GM19043 (cell line): ENCODE measurements at regions not wholly inside any gene's neighbourhood (a gene's known extent, or its start where the extent isn't known, plus 50 kb on each side); places are given as distances from the start of the nearest gene placed in this dataset.
A peak's percentile ranks its signal among the peaks of the same experiment; 100 is the strongest.
"Not testable (repeated sequence)": the region's sequence is repeated elsewhere in the genome, so short reads cannot be mapped to it uniquely, and the experiment has no call there.

Source experiments
- ATAC-seq: cut with Tn5 transposase; IDR thresholded peaks from one replicate; pipeline ENCODE4 v1.9.1; 2021; ENCODE audit warnings: low read depth; ENCODE audit not compliant: unreplicated experiment

DNA sequence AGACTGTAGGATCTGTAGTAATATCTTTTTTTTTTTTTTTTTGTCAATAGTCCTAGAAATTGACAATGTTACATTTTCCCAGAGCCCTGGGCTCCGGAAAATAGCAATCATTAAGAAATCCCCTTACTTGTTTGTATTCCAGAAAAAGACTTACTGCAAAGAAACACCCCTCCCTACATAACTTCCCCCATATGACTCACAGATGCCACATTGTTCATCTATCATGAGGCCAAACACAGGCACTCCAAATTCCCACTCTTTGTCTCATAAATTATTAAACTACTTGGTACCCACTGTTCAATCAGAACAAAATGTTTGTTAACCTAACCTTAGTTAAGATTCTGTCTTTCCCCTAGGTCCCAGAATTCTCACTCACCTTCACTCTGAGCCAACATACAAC is 53.5 kb downstream of the TEX51 start:
- ATAC-seq: no peak

DNA sequence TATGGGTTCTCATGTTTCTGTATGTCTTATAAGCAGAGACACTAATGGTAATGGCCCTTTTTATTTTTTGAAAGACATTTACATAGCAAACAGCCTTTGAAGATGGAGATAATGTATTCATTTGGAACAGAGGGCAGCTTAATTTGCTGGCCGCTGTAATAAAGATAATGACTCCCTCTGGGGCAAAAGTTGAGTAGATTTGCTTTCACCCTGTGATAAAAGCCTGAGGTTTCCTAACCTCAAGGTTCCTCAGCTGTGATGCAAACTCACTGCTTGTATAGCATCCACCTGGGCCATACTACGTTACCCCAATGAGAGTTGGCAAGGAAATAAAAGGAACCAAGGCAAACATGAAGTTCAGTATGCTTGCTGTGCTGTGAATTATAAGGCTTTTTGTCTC is 54.8 kb downstream of the TEX51 start:
- no peak for ATAC-seq

DNA sequence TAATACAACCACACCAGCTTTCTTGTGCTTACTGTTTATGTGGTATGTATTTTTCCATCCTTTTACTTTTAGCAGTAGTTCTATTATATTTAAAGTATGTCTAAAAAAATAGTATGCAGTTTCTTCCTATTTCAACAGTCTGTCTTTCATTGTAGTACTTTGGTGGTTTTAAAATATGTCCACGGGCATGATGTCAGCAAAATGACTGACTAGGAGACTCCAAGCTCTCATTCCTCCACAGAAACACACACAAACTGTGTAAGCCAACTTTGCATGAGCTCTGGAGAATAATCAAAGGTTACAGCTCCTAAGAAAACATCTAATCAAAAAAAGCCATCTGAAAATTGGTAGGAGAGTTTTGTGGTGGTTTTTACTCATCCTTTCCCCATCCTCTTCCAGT is 56.1 kb downstream of the TEX51 start:
- no peak for ATAC-seq

DNA sequence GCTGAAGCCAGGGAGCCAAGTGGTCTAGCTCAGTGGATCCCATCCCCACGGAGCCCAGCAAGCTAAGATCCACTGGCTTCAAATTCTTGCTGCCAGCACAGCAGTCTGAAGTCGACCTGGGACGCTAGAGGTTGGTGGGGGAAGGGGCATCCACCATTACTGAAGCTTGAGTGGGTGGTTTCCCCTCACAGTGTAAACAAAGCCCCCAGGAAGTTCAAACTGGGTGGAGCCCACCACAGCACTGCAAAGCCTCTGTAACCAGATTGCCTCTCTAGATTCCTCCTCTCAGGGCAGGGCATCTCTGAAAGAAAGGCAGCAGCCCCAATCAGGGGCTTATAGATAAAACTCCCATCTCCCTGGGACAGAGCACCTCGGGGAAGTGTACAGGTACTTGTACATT is 58.1 kb downstream of the TEX51 start:
- not testable (repeated sequence) for ATAC-seq

DNA sequence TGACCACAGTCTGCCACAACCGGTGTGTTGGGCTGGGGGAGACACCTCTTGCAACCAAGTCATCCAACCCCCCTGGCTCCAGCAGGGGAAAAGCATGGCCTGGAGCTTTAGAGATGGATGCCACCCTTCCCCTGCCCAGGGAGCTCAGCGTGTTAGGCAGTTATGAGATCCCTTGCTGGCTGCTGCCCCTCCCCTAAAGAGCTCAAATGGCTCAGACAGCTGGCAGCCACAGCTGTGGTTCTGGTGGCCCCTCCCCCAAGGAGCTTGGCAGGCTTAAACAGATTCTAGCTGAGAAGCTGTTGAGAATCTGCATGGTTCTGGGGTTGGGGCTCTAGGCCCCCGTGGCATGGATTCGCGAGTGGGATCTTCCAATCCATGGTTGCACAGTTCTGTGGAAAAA is 64.7 kb downstream of the TEX51 start:
- no peak for ATAC-seq

DNA sequence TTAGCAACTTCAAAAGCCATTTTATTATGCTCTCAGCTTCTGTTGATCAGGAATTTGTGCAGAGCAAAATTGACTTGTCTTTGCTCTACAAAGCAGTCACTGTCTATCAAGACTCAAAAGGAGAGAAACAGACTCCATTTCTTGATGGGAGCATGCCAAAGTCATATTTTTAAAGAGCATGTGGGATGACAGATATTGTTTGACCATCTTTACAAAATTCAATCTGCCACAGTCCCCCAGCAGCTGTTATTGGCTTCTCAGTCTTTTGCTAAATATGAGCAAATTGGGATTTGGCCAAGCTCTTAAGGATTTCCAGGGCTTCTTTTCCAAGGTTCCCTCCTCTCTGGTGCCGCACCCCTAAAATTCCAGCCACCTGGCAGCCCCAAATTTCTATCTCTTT is 67.9 kb downstream of the TEX51 start:
- no peak for ATAC-seq

DNA sequence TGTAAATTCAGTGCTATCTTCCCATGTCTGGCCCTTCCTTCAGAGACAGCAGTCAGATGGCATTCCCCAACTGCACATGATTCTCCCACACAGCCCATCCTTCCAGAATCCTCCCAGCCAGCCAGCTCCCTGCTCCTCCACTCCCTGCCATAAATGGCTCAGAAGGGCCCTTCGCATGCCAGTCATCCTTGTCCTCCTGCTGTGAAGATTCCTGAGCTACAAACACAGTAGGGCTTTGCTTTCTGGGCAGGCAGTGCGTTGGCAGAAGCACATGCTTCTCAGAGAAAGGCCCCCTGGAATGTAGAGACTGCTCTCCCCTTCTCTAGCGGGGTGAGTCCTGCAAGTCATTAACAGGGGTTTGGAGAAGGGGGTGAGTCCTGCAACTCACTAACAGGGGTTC is 71.9 kb downstream of the TEX51 start:
- no peak for ATAC-seq

DNA sequence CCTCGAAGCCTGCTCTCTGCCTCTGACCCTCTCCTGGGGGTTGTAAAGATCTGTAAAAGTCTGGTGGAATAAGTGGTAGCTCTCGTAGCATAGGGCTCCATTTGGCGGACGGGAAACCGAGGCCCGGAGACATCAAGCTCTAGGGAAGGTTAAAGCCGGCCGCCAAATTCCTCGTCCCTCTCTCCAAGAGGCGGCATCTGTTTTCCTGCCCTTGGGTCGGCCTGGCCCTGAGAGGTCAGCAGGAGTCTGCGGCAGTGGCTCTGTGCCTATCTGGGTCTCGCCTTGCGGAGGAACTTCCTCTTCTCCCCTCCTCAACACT is 72.4 kb downstream of the TEX51 start:
- no peak for ATAC-seq

DNA sequence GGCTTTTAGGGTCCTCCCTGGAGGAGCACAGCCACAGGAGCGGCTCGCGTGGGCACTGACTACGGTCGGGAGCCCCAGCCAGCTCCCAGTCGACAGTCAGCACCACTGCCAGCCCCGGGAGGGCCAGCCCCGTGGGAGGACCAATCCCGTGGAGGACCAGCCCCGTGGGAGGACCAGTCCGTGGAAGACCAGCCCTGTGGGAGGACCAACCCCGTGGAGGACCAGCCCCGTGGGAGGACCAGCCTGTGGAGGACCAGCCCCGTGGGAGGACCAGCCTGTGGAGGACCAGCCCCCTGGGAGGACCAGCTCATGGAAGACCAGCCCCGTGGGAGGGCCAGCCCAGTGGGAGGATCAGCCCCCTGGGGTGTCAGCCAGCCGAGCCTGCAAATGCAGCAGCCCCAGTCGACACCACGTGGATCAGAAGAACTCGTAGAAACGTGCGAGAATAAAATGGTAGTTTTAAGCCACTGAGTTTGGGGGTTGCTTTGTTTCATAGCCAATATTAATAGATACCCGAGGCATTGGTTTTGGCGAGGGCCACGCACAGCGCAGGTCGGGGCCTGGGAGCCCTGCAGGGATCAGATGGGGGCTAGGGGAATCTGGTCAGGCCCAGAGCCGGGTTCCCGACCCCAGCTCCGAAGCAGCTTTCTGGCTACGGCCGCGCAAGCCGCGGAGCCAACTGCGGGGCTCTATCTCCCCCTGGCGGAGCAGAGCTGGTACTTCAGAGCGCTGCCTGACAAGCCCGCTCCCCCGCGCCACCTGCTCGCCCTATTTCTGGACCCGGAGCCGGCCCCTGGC is 73.0 kb downstream of the TEX51 start:
- ATAC-seq: peak; percentile 90

DNA sequence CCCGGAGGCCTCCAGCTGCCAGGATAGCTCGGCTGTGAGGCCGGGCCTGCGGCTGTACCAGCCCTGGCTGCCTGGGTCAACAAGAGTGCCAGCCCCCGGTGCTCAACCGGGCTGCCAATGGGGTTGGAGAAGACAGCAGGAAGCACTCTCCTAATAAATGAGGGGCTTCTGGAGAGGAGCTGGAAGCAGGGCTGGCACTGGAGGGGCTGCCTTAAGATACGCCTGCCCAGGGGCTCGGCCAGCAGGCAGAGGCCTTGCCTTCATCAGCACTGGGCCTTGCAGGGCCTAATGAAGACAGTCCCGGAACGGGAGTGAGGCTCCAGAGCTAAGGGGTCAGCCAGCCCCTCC is 73.6 kb downstream of the TEX51 start:
- peak; percentile 12 for ATAC-seq

DNA sequence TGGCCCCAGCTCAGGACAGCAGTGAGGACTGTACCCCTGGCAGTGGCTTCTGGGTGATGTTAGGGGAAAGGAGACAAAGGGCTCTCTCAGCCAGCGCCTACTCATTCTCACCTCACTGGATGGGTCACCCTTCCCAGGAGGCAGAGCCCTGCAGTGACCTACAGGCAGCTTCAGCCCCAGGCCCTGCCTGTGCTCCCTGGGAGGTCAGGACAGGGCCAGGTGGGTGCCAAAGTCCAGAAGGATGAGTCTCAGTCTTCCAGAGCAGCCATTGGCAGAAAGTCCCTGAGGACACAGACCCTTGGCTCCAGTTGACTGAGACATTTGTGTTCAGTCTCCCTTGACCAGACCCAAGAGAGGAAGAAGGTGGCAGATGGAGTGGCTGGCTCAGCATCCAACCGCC is 75.1 kb downstream of the TEX51 start:
- ATAC-seq: no peak

DNA sequence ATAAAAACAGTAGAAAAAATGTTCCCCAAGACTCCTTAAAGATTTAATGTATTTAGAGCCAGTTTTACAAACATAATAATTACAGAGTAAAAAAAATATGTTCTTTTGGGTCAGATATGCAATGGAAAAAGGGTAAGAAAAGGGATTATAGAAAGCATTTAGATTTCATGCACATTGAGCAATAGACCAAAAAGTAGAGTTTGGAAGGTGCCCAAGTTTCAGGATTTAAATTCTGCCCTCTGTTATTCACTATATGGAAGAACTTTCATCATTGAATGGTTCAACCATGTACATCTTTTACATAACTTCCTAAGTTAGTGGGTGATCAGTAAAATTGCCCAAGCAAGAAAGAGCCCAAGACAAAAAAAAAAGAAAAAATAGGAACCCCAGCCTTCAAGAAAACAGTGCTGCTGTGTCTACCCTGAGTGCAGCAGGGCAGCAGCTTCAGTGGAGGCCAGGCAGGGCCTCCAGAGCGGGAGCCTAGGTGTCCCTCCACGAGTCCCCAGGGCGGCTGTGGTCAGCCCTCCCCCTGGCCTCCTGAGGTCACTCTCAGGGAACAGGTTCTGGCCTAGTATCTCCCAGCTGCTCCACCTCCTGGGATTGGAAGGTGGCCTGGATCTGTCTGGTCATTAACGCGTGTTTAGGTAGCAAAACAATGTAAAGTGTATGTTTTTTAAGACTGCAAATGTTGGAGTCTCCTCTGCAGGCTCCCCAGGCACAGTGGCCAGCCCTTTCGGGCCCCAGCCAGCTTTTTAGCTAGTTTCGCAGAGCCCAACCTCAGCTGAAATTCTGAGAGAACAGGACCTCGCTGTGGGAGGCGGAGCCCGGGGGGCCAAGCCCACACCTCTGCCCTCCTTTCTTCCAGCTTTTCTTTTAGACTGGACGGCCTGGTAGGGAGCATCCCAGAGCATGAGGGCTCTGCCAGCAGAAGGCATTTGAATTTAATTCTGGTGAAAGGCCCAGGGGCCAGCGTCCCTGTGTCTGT is 77.3 kb downstream of the TEX51 start:
- ATAC-seq: no peak

DNA sequence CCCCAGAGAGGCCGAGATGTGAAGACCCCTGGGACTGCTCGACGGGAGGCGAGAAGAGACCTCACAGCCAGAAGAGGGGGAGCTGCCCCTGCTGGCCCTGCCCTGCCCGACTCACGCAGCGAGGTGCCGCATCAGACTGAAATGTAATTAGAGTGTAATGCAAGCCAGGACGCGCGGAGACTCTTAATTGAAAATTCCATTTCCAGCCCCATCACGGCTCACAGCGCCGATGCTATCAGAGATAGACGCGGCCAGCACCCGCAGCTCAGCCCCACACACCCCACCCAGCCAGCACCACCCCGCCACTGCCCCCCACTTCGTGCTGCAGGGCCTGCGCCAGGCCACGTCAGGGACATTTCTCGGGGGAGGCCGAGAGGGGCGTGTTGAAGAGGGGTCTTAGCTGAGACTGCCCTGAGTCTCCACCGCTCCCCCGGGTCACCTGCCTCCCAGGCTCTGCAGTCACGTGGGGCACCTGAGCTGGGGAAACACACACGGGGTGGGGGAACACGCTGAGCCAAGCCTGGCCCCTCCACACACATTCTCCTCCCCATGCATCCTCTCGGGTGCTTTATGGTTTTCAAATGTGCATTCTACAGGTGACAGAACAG is 78.1 kb downstream of the TEX51 start:
- ATAC-seq: no peak

DNA sequence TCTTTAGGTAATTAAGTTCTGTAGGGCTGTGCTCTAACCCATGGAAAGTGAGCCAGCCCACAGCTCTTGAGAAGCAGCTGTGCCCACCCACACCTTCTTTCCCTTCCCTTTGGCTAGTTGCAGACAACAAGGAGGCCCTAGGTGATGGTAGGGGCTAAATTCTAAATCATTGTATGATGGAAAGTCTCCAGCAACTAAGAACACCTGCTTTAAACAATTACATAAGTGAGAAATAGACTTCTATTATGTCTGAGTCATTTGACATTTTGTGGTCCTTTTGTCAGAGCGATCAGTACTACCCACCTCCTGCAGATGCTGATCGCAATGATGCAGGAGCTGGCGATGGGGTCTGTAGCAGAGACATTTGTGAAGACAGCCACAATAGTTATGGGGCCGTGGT is 79.6 kb downstream of the TEX51 start:
- ATAC-seq: no peak

DNA sequence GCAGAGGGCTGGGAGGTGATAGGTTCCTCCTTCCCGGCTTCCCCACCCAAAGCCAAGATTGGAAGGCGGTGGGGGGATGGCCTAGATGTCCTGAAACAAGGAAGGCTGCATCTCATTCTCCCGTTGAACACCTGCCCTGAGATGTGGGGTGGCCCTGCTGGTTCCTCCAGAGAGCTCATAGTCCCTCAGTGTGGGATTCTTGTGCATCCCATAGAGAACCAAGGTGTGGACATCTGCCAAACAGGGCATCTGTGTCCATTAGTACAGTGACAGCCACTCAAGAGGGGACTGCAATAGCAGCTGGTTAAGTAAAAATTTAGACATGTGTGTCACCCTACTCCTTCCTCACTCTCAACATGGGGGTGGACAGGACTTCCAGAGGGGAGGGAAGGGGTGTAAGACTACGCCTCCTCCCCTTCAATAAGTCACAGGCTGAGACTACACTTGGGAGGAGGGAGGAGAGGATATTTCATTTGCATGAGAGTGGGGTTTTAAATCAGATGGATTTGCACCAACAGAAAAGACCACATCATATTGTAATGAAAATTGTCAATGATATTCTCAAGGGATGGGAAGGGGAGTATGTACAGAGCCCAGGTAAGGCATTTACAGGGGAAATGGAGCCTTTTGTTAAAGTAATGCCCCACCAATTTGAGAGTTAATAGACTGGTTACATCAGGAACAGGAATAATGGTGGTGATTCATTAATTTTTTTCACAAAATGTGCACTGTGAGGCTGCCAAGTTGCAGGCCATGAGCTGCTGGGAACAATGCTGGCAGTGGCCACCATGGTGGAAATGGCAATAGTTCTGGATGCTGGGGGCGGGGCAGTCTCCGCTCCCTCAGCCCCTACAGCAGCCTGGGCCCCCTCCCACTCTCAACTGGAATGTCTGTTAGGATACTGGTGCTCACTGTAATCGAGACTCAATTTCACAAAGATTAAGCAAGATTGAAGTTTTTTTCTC is 80.6 kb downstream of the TEX51 start:
- ATAC-seq: no peak

DNA sequence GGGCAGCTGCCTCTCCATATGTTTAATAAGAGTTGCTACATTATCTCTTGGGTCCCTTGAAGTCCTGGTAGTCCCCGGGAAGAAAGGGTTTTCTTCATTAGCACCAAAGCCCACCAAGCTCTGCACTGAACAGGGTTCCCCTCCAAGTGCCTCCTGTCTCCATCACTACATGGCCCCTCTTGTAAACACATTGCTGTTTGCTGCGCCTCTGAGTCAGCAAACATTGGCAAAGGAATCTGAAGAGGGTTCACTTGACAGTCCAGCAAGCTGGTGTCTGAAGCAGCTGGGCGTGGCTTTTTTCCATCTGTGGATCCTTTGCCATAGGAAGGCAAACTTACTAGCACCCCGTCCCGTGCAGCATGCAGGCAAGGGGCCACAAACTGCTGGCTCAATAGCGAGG is 82.8 kb downstream of the TEX51 start:
- ATAC-seq: no peak

DNA sequence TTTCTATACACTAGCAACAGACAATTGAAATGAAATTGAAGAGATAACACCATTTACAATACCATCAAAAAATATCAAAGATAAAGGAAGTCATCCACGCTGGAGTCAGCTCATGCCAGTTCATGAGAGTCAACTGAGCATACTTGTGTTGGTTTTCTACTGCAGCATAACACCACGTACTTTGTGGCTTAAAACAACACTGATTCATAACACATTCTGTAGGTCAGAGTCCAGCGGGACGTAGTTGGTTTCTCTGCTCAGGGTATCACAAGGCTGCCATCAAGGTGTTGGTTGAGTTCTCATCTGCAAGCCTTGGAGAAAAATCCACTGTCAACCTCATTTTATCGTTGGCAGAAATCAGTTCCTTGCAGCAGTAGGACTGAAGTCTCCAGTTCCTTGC is 84.2 kb downstream of the TEX51 start:
- no peak for ATAC-seq

DNA sequence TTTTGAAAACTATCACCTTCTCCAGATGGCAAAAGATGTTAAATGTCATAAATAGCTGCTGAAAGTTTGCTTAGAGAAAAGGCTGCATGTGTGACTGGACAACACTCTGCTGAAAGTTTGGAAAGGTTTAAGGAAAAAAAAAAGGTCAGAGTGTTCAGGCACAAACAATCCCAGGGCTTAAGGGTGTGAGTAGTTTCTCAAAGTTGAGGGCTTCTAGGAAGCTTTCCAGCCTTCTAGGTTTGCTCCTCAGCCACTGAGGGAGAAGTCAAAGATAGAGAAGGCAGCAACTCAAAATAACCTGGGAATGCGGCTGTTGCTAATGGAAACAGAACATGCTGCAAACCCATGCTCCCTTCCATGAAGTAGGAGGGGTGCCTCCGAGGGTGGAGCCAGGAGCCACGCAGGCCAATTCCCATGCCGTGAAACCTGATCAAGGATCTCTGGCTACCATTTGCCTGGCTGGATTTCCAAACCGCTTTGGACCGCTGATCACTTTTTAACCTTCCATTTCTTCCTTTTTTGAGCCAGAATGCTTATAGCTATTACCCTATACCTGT is 88.0 kb downstream of the TEX51 start:
- no peak for ATAC-seq

DNA sequence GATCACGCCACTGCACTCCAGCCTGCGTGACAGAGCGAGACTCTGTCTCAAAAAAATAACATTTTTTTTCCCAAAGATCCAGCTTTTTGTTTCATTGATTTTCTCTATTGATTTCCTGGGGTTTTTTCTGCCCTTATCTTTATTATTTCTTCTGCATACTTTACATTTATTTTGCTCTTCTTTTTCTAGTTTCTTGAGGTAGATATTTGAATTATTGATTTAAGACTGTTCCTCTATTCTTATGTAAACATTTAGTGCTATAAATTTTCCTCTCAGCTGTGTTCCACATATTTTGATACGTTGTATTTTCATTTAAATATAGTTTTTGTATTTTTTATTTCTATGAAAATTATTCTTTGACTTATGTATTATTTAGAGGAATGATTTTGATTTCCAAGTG is 89.8 kb downstream of the TEX51 start:
- no peak for ATAC-seq

DNA sequence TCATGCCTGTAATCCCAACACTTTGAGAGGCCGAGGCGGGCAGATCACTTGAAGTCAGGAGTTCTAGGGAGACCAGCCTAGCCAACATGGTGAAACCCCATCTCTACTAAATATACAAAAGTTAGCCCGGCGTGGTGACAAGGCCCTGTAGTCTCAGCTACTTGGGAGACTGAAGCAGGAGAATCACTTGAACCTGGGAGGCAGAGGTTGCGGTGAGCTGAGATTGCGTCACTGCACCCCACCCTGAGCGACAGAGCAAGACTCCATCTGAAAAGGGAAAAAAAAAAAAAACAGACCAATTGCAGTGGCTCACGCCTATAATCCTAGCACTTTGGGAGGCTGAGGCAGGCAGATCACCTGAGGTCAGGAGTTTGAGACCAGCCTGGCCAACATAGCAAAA is 90.4 kb downstream of the TEX51 start:
- not testable (repeated sequence) for ATAC-seq
